NCI-H82 treated with DMSO at 0.1 percent for 48 hours (cell line): ENCODE measurements at regions not wholly inside any gene's neighbourhood (a gene's known extent, or its start where the extent isn't known, plus 50 kb on each side); places are given as distances from the start of the nearest gene placed in this dataset.
"Not testable (repeated sequence)": the region's sequence is repeated elsewhere in the genome, so short reads cannot be mapped to it uniquely, and the experiment has no call there.

Experiments
- DNase-seq: peaks from one replicate; lab custom pipeline; 2025; ENCODE audit not compliant: unreplicated experiment; lab: John Stamatoyannopoulos, UW

GRCh38 chr2:21763501-21763900, 639.7 kb downstream of the TDRD15 start:
- DNase-seq, result no peak

- DNase-seq, result no peak
Measured at GRCh38 chr2:21770787-21771186, 647.0 kb downstream of the TDRD15 start.

- DNase-seq, result no peak
Measured at GRCh38 chr2:21772624-21773023, 648.9 kb downstream of the TDRD15 start.

- no peak for DNase-seq
Measured at GRCh38 chr2:21773168-21773567, 649.4 kb downstream of the TDRD15 start.

- no peak for DNase-seq
Measured at GRCh38 chr2:21774691-21775368, 651.1 kb downstream of the TDRD15 start.

GRCh38 chr2:21779786-21780185, 656.0 kb downstream of the TDRD15 start:
- DNase-seq, result no peak

- no peak for DNase-seq
Measured at GRCh38 chr2:21781962-21782361, 658.2 kb downstream of the TDRD15 start.

- no peak for DNase-seq
Measured at GRCh38 chr2:21782866-21783265, 659.1 kb downstream of the TDRD15 start.

- no peak for DNase-seq
Measured at GRCh38 chr2:21787941-21788340, 664.2 kb downstream of the TDRD15 start.

GRCh38 chr2:21790311-21790710, 666.5 kb downstream of the TDRD15 start:
- DNase-seq, result not testable (repeated sequence)

GRCh38 chr2:21792571-21792970, 668.8 kb downstream of the TDRD15 start:
- DNase-seq, result no peak

- no peak for DNase-seq
Measured at GRCh38 chr2:21793461-21793860, 669.7 kb downstream of the TDRD15 start.

GRCh38 chr2:21794611-21795010, 670.8 kb downstream of the TDRD15 start:
- DNase-seq, result no peak

GRCh38 chr2:21800356-21800755, 676.6 kb downstream of the TDRD15 start:
- DNase-seq, result no peak

GRCh38 chr2:21803550-21803949, 679.8 kb downstream of the TDRD15 start:
- no peak for DNase-seq

GRCh38 chr2:21804151-21804550, 680.4 kb downstream of the TDRD15 start:
- no peak for DNase-seq

- no peak for DNase-seq
Measured at GRCh38 chr2:21811541-21811940, 687.8 kb downstream of the TDRD15 start.

GRCh38 chr2:21812766-21813165, 689.0 kb downstream of the TDRD15 start:
- DNase-seq, result no peak

- DNase-seq, result no peak
Measured at GRCh38 chr2:21814588-21815149, 690.9 kb downstream of the TDRD15 start.

GRCh38 chr2:21818212-21818795, 694.5 kb downstream of the TDRD15 start:
- DNase-seq, result no peak

- DNase-seq, result no peak
Measured at GRCh38 chr2:21819454-21819853, 695.7 kb downstream of the TDRD15 start.

- DNase-seq, result no peak
Measured at GRCh38 chr2:21820271-21820670, 696.5 kb downstream of the TDRD15 start.
